Erythroblast (primary cell): ENCODE measurements at regions not wholly inside any gene's neighbourhood (a gene's known extent, or its start where the extent isn't known, plus 50 kb on each side); places are given as distances from the start of the nearest gene placed in this dataset.

Experiments used
- GATA1 ChIP-seq: IDR thresholded peaks from 2 replicates; pipeline ENCODE4 v1.6.1; 2011; ENCODE audit warnings: low read depth, mild to moderate bottlenecking, control low read depth, low read length, moderate library complexity
- POLR2A ChIP-seq: IDR thresholded peaks from 2 replicates; pipeline ENCODE4 v1.6.1; 2011; ENCODE audit warnings: mild to moderate bottlenecking, low read length

DNA sequence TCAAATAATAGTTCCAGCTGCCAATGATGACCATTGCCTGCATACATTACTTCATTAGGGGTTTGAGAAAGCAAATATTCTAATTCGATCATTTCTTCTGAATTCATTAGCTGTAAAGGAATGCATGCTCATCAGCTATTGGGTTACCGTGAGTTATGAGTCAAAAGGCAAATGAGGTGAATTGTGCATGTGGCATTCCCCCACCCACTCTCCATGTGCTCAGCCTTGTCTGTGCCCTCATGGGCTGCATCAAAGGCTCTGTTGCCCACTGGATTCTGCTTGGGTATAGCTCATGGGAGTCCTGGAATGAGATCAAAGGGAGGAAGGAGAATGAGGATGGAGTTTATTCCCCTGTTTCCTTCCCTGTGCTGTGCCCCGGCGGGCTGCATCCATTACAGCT, 99.3 kb upstream of the CHRNA7 start:
- TF ChIP-seq POLR2A: no peak
- TF ChIP-seq GATA1: no peak
